ENCODE measurements at regions not wholly inside any gene's neighbourhood (a gene's known extent, or its start where the extent isn't known, plus 50 kb on each side); places are given as distances from the start of the nearest gene placed in this dataset.
"Not testable (repeated sequence)": the region's sequence is repeated elsewhere in the genome, so short reads cannot be mapped to it uniquely, and the experiment has no call there.

DNA sequence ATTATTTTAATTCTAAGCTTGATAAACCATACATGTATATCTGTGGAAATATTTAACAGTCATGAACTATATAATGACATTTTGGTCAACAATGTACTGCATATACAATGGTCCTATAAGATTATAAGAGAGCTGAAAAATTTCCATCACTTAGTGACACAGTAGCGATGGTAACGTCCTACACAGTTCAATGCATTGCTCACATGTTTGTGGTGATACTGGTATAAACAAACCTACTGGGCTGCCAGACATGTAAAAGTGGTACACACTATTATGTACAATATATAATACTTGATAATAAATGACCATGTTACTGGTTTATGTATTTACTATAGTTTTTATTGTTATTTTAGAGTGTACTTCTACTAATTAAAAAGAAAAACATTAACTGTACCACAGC, 841.9 kb downstream of the LTN1 start:
- no peak for DNase-seq

DNA sequence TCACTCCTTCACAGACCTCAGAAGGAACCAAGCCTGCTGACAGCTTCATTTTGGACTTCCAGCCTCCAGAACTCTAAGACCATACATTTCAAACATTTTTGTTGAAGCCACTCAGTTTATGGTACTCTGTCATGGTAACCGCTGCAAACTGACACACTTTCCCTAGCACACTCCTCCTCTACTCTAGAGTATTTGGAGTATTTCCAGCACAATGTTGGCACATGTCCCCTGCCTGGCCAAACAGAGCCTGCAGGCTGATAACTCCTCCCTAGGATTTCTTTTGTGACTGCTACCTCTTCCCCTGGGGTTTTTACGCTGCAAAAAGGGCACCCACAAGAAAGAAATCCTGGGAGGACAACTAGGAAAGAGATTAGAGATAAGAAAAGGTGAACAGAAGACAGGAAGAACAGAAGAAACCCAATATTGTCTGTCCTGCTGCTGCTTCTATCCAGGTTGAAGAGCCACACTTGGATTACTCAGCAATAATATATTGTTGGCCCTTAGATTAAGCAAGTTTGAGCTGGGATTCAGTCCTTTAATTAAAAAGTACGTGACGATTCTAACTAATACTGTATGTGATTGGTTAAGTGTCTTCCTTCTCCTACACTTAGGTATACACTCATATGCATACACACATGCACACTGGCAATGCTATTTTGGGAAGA, 844.1 kb downstream of the LTN1 start:
- DNase-seq = no peak

DNA sequence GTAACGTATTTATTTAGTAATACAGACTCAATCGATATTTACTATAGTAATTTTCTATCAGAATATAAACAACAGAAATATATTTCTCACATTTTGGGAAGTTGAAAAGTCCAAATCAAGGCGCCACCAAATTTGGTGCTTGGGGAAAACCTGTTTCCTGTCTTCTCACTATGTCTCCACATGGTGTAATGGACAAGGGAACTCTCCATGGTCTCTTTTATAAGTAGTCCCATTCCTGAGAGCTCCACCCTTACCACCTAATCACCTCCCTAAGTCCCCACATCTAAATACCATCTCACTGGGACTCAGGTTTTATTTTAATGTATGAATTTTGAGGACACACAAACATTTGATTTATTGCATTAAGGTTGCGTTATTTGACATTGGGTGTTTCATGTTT, 848.0 kb downstream of the LTN1 start:
- DNase-seq = no peak

DNA sequence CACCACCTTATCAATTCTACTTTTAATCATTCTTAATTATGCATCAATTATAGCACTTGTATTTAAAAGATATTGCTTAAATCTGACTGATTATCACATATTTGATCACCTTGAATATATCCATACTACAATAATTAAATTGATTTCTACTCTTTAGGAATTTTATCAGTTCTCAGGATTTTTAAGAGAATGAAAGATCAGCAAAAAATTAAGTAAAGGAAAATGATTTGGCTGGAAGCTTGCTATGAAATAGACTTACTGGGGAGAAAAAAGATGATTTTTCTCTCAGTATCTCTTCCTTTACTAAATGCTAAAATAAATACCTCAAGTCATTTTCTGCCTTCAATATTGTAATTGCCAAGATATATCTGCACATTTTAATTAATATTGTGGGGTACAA, 848.6 kb downstream of the LTN1 start:
- DNase-seq = no peak

DNA sequence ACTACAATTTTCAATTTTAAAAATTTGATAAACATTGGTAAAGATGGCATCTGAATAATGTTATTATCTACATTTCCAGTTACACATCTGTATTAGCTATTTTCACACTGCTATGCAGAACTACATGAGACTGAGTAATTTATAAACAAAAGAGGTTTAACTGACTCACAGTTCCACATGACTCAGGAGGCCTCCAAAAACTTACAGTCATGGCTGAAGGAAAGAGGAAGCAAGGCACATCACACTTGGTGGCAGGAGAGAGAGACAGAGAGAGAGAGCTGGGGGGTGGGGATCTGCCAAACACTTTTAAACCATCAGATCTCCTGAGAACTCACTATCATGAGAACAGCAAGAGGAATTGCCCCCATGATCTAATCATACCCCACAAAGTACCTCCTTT, 850.0 kb downstream of the LTN1 start:
- no peak for DNase-seq

DNA sequence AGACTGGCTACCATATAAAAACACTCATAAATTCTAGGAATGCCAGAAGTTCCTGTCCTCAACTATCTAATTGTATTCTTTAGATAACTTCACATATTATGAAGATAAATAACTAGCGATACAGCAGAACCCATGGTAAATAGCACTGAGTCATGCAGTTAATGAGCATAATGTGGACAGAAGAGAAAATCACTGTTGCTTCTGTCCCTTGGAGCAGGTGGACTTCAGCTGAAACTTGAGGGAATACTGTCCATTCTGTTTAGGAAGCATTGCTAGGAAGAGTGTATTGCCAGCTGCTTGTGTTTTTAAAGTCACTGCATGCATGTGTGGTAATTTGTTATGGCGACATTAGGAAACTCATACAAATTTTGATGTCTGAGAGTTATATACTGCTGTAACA, 854.4 kb downstream of the LTN1 start:
- no peak for DNase-seq

DNA sequence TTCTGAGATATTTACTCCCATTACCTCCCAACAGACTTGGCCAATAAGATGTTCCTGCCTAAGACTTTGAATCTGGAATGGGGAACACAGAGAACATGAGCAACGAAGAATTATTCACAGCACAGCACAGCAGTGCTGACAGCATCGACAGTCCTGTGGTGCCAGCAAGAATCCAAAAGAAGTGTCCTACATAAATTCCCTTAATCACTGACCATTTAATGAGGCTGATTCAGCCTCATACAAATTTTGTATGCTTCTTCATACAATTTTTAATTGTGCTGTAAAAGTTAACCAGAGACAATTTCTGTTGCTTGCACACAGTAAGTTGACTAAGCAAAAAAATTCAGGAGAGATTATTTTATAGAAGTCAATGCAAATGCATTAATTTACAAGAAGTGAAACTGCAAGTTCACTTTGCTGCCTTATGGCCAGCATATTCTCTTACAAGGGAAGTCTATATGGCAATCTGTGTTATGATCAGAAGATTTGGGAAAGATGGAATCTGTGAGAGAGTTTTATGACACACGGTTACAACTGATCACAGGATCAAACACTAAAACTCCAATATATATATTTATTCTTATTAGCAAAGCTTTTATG, 855.9 kb downstream of the LTN1 start:
- DNase-seq = no peak

DNA sequence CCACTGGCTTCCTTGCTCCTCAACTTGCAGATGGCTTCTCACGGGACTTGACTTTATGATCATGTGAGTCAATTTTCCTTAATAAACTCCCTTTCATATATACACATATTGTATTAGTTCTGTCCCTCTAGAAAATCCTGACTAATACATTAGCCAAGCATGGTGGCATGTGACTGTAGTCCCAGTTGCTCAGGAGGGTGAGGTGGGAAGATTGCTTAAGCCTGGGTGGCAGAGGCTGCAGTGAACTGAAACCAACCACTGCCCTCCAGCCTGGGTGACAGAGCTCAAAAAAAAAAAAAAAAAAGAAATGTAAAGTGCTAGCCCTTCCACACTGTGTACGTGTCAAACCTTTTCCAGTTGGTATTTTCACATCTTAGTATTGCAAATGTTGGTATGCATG, 857.0 kb downstream of the LTN1 start:
- no peak for DNase-seq

DNA sequence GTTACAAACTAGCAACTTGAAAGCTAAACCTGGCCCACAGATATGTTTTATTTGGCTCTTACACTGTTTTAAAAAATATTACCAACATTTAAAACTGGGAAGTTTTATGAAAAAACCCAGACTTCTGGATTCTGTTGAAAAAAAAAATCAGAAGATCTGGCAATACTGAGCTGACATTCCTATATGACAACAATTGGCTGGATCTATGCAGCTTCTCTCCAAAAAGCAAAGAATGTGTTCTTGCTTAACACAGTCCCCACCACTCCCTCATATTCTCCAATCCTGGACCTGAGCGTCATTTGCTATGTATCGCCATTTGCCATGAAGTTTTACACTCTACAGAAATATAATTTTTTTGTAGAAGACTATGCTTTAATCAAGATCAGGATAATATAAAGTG, 859.6 kb downstream of the LTN1 start:
- no peak for DNase-seq

DNA sequence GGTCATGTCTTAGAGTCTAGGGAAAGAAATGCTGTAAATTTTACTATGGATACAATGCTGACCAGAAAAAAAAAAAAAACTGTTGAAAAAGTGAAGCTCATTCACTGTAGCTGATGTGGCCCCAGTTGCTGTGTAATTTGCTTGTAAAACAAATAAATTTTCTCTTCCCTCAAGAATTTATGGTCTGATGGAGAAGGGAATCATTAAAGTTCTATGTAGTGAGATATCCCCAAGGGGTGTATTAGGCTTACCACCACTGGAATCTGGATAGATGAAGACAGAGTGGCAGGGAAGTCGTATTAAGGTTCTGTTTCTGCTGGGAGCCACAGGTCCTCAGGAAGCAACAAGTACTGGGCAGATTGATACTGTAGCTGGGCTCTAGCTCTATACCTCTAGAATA, 860.0 kb downstream of the LTN1 start:
- no peak for DNase-seq

DNA sequence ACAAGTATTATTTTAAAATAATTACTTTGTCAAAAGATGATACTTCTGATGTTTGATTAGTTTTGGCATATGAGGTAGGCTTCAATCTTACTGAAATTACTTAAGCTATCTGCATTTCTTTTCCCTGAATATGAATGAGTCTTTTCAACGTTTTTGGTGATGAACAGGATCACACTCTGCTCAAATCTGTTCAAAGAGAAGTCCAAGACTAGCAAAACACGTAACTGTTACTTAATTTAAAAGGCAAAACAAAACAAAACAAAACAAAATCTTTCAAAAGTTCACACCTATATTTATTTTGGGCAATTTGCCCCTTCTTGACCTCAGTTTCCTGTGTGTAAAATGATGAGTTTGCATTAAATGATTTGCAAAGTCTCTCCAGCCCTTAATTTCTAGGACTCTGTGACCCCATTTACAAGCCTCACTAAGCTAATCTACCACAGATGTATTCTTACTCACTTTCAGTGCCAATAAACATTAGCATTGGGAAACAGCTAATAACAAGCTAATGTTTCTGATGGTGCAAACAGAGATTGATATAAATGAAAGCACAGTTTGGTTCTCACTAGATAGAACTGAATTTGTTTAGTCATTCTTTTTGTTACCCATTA, 865.4 kb downstream of the LTN1 start:
- DNase-seq = no peak

DNA sequence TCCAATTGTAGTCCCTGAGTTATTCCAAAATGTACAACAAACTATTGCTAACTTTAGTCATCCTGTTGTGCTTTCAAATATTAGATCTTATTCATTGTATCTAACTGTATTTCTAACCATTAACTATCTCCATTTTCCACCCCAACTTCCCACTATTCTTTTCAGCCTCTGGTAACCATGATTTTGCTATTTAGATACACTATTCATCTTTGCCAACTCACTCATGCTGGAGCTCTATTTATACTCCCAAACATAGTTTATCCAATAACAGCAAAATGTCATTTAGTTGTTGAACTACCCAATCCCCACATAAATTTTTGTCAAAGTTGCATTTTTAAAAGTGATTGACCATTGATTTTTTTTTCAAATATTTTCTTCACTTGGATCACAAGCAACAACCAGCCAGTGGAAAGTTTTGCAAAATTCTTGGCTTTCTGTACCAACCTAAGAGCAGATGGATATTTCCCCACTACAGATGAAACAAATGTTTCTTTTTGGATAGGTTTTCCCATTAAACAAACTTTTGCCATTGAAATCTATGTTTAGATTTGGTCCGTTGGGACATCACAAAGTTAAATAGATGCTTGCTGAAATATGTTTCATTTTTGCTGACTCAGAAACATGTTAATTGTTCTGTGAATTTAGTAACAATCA, 866.0 kb downstream of the LTN1 start:
- DNase-seq = no peak

DNA sequence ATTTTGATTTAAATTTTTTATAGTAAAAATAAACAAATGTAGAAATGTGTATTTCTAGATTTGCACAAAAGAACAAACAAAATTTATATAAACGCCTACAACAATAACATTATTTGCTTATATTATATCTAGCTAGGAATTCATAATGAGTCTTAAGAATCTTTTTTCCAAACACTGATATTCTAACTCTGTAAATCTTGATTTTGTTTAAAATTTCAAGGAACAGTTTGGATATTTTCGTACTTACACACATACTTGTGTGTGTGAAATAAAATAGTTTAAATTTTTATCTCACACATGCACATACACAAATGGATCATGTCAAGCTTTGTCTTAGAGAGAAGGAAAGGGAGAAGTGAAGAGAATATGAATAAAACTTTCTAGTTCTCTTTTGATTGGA, 868.1 kb downstream of the LTN1 start:
- no peak for DNase-seq

DNA sequence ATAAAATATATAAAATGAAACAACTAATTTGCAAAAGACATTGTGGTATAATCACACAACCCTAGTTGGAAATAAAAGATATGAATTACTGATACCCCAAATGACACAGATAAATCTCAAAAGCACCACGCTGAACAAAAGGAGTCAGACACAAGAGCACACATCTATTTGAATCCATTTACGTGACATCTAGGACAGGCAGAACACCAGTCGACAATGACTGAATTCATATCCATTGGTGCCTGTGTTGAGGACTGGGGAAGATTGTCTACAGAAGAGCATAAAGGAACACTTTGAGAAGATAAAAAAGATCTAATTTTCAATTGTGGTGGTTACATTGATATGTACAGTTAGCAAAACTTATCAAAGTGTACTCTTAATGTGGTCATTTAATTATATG, 874.1 kb downstream of the LTN1 start:
- DNase-seq = no peak

DNA sequence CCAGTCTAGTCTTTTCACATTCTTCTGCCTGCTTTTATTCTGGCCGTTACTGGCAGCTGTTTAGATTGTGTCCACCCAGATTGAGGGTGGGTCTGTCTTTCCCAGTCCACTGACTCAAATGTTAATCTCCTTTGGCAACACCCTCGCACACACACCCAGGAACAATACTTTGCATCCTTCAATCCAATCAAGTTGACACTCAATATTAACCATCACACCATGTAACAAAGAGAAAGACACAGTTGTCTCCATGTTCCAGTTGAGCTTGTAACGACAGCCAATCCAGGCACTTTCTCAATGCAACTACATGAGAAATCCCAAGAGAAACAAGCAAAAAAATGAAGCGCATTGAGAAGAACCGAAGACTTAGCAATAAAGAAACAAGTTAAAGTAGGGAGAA, 877.7 kb downstream of the LTN1 start:
- not testable (repeated sequence) for DNase-seq

DNA sequence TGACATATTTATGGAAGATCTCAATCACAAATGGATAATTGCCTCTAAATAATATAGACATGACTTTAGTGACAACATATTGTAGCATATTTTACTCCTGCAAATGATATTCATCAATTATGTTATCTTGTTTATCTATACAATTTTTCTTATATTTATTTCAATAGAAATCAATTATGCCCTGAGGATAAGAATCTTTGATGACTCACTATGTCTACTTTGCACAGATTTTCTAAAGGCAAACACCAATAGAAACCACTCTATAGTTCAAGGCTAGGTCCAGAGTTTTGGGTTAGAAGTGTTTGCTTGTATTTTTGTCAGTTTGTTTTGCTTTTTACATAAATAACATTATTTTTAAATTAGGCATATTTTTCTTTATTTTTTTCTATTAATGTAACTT, 879.0 kb downstream of the LTN1 start:
- no peak for DNase-seq

DNA sequence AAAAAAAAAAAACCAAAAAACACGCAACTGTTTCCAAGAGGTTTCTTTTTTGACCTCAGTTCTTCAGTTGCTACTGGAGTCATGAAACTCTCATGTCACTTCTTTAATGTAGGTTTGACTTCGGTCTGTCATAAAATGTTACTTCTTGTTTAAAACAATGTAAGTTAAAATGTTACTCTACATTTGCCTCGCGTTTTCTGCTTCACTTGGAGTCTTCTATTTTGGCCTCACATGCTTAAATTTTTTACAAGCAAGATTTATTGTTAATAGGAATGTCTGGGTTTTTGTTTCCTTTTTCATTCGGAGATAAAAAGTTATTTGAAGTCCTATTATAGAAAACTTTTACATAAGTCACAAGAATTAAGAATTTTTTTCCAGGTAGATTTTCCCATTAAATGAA, 880.2 kb downstream of the LTN1 start:
- DNase-seq = no peak

DNA sequence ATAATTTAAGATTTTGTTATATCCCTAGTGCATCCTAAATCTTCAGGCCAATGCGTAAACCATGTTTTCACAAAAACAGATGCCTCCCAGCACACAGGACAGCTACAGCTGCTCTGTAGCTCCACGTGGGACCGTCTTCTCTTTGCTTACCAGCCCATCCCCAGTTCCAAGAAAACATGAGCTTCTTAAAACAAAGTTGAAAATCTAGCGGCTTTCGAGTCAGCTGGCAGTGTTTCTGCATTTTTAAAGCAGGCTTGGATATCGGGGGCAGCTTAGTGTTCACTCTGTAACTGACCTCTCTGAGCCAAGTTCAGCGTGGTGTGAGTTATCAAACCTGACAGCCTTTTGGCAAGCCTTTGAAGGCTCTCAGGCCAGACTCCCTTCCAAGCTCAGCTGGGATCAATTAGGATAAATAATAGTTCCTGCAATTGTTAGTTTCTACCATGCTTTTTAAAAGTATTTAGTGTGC, 881.5 kb downstream of the LTN1 start:
- no peak for DNase-seq

DNA sequence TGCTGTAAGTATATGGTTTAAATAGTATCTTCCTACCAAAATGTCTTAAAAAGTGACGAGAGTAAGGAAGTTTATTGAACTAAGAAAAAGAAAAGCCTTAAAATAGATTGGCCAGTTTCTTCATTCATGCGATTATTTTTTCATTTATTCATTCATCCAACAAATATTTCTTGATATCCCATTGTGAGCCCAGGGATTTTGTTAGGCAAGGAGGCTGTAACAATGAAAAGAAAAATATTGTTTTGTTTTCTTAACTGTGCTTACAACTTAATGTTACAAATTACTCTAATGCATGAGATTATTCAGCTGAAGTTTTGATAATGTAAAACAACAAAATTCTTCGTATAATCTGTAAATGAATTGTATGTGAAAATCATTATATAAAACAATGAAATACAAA, 882.0 kb downstream of the LTN1 start:
- no peak for DNase-seq

DNA sequence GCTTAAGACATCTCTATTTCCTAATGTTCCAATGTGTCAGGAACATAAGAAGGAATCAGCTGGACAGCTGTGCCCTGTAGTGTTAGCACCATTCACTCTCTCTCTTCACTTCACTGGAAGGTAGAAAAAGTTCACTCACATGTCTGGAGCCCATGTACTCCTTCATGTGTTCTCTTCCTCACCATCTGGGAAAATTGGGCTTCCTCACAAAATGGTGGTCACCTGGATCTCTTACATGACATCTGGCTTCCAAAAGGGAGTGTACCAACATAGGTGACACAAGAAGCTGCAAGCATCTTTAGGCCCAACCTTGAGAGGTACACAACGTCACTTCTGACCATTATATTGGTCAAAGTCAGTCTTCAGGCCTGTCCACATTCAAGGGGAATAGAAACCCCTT, 882.6 kb downstream of the LTN1 start:
- no peak for DNase-seq

DNA sequence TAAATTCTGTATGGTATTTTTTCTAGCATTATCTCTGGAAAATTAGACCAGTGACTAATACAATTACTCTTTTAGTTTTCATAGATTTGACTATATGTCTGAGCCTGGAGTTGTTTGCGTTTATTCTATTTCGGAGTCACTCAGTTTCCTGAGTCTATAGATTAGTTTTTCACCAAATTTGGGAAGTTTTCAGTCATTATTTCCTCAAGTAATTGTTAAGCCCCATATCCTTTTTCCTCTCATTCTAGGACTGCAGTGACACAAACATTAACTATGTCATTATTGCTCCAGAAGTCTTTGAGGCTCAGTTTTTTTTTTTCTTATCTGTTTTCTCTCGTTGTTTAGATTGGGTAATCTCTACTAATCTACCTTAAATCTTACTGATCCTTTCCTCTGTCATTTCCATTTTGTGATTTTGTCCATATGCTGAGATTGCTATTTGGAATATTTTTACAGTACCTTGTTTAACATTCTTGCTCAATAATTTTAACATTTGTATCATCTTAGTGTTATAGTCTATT, 886.2 kb downstream of the LTN1 start:
- no peak for DNase-seq

DNA sequence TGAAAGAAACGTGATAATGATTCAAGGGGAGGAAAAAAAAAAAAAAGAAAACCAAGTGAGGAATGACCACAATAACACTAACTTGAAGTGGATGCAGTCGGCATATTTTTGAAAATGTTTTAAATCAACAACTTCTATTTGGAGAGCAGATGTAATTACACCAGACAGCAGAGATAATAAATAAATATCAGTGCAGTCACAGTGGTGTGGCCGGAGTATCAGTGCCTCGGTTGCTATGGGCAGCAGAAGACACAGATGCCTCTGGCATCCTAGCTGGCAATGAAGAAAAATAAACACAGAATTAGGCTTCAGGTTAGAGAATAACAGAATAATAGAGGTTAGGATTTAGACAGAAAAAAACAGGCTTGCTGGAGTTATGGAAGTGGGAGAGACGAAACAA, 888.3 kb downstream of the LTN1 start:
- no peak for DNase-seq

DNA sequence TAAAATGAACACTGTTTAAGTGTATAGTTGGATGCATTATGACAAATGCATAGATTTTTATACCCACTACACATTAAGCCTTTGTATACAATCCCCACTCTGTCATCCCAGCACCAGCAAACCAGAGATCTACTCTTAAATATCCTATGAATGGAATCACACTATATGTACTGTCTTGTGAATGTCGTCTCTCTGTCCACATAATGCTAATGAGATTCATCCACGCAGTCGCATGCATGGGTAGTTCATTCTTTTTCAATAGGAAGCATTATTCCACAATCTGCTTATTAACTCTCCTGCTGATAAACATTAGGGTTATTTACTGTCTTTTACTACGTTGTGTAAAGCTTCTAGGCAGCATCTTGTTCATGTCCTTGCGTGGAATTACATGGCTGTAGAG, 892.3 kb downstream of the LTN1 start:
- no peak for DNase-seq
